GM21619 (cell line): ENCODE measurements at regions not wholly inside any gene's neighbourhood (a gene's known extent, or its start where the extent isn't known, plus 50 kb on each side); places are given as distances from the start of the nearest gene placed in this dataset.
"Not testable (repeated sequence)": the region's sequence is repeated elsewhere in the genome, so short reads cannot be mapped to it uniquely, and the experiment has no call there.

Experiments used
- ATAC-seq: cut with Tn5 transposase; IDR thresholded peaks from one replicate; pipeline ENCODE4 v1.9.1; 2021; ENCODE audit not compliant: unreplicated experiment

GRCh38 chr6:27679964-27680694 lies 207.2 kb upstream of the ZNF184 start:
- no peak for ATAC-seq

DNA sequence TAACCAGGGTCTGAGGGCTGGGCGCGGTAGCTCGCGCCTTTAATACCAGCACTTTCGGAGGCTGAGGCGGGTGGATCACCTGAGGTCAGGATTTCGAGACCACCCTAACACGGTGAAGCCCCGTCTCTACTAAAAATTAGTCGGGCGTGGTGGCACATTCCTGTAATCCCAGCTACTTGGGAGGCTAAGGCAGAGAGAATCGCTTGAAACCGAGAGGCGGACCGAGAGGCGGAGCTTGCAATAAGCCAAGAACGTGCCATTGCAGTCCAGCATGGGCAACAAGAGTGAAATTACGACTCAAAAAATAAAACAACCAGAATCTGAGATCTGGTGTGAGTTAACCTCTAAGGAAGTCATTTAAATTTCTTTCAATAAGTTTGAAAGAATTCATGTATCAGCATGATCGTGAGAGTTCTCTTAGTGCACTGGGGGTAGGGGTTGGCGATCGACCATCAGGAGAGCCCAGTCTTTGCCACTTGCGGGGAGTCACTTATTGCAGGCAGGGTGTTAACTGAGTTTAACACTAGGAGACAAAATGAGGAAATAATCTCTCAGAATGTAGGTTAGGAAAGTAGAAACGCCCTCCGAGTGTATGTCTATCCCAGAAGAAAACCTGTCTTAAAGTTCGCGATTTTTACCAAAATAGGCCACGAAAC lies 206.5 kb upstream of the ZNF184 start:
- no peak for ATAC-seq

- ATAC-seq = no peak
Measured at GRCh38 chr6:27678469-27678868, 205.6 kb upstream of the ZNF184 start.

DNA sequence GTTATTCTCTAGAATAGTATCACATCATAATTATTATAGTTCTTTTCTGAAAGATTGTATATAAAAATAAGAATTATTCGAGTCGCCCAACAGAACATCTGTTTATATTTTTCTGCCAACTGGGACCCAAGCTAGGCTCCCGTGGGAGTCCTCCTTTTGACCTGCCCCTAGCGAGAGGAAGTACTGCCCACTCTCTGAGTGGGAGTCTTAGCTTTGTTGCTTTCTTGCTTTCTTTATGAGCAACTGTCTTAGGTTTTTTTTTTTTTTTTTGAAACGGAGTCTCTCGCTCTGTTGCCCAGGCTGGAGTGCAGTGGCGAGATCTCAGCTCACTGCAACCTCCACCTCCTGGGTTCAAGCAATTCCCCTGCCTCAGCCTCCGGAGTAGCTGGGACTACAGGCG lies 202.0 kb upstream of the ZNF184 start:
- ATAC-seq = no peak

DNA sequence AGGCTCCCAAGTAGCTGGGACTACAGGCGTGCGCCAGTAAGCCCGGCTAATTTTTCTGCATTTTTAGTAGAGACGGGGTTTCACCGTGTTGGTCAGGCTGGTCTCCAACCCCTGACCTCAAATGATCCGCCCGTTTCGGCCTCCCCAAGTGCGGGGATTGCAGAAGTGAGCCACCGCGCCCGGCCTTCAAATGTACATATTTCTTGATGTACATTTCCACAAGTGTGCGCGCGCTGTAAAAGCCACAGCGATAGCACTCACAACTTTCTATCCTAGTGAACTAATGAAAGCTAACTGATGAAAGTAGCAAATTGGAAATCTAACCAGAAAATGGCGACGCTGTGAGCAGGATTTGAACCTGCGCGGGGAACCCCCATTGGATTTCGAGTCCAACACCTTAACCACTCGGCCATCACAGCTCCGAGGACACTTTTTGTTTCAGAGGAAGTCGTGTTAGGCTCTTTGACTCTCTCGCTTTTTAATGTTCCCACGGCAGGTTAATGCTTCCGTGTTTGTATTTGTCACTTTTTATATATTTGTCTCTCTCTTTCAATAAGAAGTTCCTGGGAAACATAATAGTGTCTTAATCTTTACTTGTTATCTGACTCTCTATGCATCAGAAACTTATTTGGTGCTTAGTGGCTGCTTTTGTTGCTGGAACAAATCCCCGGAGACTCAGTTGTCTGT lies 199.4 kb upstream of the ZNF184 start:
- peak; percentile 59 for ATAC-seq

DNA sequence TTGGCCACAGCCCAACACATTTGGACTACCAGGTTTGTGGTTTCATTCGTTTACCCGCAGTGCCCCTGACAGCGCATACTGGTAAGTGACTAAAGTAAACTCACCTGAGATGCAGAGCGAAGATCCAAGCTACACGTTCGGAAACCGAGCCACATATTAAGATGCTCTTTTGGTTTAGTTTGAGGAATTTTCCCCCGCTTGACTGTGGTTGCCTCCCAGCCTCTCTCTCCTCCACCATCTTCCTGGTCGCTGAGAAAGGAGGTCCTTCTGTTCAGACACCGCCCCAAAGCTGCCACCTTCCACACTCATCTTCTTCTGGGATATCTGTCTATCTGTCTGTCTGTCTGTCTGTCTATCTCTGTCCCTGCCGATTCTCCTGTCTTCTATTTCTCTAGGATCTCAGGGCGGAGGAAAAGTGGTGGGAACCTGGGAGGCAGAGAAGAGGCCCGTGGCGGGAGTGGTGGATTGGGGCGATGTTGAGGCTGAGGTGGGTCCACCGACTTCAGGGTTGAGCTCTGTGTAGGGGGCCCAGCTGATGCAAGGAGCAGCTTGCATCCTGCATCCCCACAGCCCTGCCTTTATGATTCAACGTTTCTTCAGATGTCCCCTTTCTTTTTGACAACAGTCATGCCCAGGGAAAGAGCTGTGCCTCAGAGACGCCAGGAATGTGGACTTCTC lies 196.9 kb upstream of the ZNF184 start:
- no peak for ATAC-seq

GRCh38 chr6:27669295-27669623 lies 196.4 kb upstream of the ZNF184 start:
- no peak for ATAC-seq

DNA sequence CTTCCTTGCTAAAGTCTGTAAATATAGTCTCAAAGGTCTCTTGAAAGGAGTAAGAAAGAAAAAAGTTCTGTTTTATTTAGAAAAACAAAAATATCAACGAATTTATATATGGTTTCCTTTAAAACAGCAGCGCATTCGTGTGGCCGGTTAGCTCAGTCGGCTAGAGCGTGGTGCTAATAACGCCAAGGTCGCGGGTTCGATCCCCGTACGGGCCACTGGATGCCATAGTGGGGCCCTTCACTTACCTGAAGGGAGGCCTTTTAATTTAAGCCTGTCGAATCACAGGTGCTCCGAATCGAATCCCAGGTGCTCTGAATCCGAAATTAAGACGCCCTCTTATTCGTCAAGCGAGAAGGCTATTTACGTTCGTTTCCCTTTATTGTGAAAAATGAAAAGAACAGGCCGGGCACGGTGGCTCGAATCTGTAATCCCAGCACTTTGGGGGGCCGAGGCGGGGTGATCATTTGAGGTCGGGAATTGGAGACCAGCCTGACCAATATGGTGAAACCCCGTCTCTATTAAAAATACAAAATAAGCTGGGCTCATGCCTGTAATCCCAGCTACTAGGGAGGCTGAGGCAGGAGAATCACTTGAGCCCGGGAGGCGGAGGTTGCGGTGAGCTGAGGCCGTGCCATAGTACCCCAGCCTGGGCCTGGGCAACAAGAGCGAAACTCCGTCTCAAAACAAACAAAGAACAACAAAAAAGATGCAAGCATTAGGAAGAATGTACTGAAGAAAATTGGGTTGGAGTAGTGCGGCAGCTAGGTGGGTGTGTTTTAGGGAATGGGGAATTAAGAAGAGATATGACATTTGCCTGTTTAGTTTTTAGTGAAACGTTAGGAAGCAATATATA lies 195.8 kb upstream of the ZNF184 start:
- no peak for ATAC-seq

GRCh38 chr6:27667657-27668441 lies 194.9 kb upstream of the ZNF184 start:
- no peak for ATAC-seq

DNA sequence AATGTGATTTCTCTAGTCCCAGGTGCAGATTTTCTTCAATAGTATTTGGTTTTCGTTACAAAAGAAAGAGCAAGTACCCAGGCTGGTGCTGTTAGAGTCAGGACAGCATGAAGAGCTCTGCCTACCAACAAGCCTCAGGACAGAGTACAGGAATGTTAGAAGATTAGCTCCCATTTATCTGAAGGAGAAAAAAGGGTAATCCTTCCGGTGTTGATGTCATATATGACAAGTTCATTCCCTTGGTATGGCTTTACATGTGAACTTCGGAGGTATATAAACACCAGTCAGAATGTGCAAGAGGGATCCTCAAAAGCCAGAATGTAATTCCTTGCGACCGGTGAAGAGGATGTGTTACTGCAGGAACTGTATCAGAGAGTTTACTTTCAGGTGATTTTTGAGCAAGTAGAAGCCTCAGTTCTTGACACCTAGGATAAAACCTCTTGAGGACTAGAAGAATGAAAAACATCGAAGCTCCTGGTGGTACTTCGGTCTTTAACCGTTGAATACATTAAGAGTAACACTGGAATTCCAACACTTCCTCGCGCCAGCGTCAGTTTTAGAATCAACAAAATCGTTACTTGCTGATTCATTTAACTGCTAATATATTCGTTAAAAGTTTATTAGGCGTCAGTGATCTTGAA lies 194.2 kb upstream of the ZNF184 start:
- no peak for ATAC-seq

- no peak for ATAC-seq
Measured at GRCh38 chr6:27662769-27663168, 189.9 kb upstream of the ZNF184 start.

DNA sequence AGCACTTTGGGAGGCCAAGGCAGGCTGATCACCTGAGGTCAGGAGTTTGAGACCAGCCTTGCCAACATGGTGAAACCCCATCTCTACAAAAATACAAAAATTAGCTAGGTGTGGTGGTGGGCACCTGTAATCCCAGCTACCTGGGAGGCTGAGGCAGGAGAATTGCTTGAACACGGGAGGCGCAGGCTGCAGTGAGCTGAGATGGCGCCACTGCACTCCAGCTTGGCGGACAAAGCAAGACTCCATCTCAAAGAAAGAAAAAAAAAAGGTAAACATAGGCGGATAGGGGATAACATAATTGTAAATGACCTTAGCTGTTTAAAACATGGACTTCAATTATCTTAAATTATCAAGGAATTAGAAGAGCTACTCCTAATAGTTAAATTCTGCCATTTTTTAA lies 189.3 kb upstream of the ZNF184 start:
- not testable (repeated sequence) for ATAC-seq

DNA sequence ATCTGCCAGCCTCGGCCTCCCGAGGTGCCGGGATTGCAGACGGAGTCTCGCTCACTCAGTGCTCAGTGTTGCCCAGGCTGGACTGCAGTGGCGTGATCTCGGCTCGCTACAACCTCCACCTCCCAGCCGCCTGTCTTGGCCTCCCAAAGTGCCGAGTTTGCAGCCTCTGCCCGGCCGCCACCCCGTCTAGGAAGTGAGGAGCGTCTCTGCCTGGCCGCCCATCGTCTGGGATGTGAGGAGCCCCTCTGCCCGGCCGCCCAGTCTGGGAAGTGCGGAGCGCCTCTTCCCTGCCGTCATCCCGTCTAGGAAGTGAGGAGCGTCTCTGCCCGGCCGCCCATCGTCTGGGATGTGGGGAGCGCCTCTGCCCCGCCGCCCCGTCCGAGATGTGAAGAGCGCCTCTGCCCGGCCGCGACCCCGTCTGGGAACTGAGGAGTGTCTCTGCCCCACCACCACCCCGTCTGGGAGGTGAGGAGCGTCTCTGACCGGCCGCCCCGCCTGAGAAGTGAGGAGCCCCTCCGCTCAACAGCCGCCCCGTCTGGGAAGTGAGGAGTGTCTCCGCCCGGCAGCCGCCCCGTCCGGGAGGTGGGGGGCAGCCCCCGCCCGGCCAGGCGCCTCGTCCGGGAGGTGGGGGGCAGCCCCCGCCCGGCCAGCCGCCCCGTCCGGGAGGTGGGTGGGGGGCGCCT lies 180.4 kb upstream of the ZNF184 start:
- not testable (repeated sequence) for ATAC-seq

GRCh38 chr6:27651371-27651732 lies 178.4 kb upstream of the ZNF184 start:
- no peak for ATAC-seq

- ATAC-seq = no peak
Measured at GRCh38 chr6:27650620-27651370, 177.9 kb upstream of the ZNF184 start.

- ATAC-seq = no peak
Measured at GRCh38 chr6:27644528-27644927, 171.6 kb upstream of the ZNF184 start.

GRCh38 chr6:27642744-27643456 lies 170.0 kb upstream of the ZNF184 start:
- no peak for ATAC-seq

GRCh38 chr6:27635886-27636285 lies 163.0 kb upstream of the ZNF184 start:
- not testable (repeated sequence) for ATAC-seq
